GM19193 (cell line): ENCODE measurements at regions not wholly inside any gene's neighbourhood (a gene's known extent, or its start where the extent isn't known, plus 50 kb on each side); places are given as distances from the start of the nearest gene placed in this dataset.

Experiments
- POLR2A ChIP-seq: IDR thresholded peaks from 4 replicates; pipeline ENCODE4 v1.6.1; 2011; ENCODE audit not compliant: insufficient read depth, insufficient read length; ENCODE audit errors: extremely low read depth

- no peak for TF ChIP-seq POLR2A
These were observed 244.6 kb upstream of the SFSWAP start for GRCh38 chr12:131466306-131466705.

DNA sequence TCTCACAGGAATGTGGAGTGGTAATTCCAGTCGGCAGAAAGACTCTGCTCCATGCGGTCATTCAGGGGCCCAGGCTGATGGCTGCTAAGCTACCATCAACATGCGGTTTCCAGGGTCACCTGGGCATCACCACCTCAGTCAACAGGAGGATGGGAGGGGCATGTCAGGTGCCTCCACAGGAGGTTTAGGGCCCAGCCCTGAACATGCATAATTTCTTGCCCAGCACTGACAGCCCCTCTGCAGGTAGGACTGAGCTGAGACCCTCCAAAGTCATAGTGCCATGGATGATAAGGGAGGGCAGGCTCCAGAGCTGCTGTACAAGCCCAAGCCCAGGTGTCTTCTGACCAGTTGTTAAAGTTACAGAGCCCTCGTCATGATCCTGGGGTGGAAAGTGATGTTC is 244.0 kb upstream of the SFSWAP start:
- no peak for TF ChIP-seq POLR2A

DNA sequence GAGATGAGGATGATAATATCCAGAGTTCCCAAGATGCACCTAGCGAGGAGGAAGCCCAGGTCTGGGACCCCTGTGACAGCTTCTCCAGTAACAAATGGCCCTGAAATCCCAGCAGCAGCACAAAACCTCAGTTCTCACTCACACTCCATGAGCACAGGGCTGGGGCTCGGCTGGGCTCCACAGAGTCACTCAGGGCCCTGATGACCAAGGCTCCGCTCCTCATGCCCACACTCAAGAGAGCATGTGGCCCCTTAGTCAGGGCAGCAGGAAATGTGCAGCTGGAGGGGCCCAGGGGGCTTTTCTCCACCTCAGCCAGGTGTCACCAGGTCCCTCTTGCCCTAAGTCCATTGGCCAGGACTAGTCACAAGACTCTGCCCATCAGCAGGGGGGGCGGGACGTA is 242.7 kb upstream of the SFSWAP start:
- TF ChIP-seq POLR2A: no peak

DNA sequence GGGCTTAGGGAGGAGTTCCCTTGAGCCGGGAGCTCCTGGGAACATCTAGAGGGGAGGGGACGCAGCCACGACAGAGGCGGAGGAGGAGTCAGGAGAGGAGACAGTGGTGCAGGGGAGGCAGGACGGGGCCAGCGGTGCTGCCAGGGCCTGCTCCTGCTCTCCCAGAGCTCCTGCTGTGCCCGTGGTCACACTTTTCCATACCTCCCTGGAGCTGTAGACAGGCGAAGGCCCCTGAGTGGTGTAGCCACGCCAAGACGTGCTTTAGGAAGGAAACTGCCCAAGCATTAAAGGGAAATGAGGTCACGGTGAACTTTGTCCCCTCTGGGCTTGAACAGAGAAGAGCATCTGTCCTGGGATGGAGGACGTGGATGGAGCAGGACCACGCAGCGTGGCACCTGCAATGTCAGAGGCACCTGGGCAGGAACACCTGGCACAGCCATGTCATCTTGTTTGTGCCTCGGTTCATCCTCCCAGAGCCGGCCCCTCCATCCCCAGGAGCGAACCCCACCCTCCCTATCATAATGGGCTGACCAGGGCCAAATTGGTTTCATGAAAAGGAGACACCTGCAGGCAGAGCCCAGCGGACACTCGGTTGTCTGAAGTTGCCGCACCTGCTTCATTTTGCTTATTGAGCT is 239.5 kb upstream of the SFSWAP start:
- TF ChIP-seq POLR2A: no peak

- no peak for TF ChIP-seq POLR2A
These were observed 238.8 kb upstream of the SFSWAP start for GRCh38 chr12:131471946-131472732.

- TF ChIP-seq POLR2A: no peak
These were observed 237.6 kb upstream of the SFSWAP start for GRCh38 chr12:131473261-131473660.

- no peak for TF ChIP-seq POLR2A
These were observed 236.9 kb upstream of the SFSWAP start for GRCh38 chr12:131473741-131474709.

- TF ChIP-seq POLR2A: no peak
These were observed 233.3 kb upstream of the SFSWAP start for GRCh38 chr12:131477613-131478012.

DNA sequence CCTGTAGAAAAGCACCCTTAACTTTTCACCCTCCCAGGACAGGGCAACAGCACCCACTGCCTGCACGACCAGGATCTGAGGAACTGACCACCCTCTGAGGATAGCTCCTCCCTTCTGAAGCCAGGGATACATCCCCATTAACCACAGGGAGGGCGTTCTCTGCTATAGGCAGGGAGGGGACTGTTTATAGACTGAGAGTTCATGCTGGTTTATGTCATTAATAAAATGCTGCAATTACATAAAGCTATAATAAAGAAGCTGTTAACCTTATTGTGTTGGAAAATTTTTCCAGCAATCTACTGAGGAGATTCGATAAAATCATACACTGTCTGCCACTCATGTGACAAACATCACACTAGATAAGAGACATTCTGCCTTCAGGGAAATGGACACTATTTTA is 232.4 kb upstream of the SFSWAP start:
- TF ChIP-seq POLR2A: no peak

- TF ChIP-seq POLR2A: no peak
These were observed 228.7 kb upstream of the SFSWAP start for GRCh38 chr12:131482199-131482598.

- TF ChIP-seq POLR2A: no peak
These were observed 228.2 kb upstream of the SFSWAP start for GRCh38 chr12:131482686-131483085.

- TF ChIP-seq POLR2A: no peak
These were observed 224.2 kb upstream of the SFSWAP start for GRCh38 chr12:131486451-131487230.

DNA sequence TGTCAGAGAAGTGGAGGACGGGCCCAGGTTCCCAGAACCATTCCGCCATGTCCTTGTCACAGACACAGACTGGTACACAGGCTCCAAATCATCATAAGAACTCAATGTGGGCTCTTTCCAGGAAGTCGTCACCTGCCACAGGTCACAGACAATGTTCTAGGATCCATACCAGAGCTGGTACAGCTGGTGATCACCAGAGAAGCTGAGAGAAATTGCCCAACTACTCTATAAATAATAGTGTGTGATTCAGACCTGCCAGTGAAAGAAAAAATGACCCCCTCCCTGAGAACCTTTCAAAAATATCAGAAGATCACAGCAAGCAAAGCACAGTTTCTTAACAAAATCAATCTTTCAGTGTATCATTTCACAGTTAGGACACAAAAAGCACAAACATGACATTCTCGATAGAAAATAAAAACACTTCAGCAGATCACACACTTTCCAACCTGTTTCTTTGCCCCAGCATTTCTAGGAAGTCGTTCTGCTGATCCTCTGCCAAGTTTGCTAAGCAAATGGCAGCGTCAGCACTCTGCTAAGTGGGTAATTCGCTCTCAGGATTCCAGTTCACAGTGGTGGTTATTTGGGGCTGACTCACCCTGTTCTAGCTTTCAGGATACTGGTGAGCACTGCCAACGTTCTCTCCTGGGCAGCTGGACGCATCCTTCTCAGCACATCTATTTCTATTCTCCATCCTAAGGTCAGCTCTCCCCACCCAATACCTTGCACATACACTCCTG is 223.3 kb upstream of the SFSWAP start:
- TF ChIP-seq POLR2A: no peak

- no peak for TF ChIP-seq POLR2A
These were observed 221.2 kb upstream of the SFSWAP start for GRCh38 chr12:131489718-131490117.

DNA sequence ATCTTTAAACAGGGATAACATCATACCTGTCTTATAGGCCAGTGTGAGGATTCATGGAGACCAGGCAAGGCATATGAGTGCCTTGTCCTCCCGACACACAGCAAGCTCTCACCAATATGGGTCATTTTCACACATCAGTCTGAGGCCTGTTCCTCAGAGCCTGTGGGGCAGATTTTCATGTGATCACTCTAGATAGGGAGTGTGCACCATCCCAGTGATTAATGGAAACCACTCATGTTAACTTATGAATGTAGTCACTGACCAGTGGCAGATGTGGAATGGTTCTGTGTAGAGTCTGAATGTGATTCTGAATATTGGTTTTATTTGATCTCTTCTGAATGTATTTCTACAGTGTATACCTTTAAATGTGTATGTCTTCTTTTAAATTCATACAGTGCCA is 219.7 kb upstream of the SFSWAP start:
- TF ChIP-seq POLR2A: no peak
